Peyer's patch (tissue), 4 donors: ENCODE measurements at regions not wholly inside any gene's neighbourhood (a gene's known extent, or its start where the extent isn't known, plus 50 kb on each side); places are given as distances from the start of the nearest gene placed in this dataset.

Experiments used
- DNase-seq, 3 donors: peaks; one replicate each; pipeline ENCODE4 v3.0.0-alpha.2; 2017 to 2019
- H3K27ac ChIP-seq, 4 donors: fragments of 200-600 bp; sonication (generic); one replicate each; pipeline ENCODE4 v1.5.1; 2016 to 2019
- H3K27me3 ChIP-seq, 2 donors: fragments of 200-600 bp; sonication (generic); one replicate each; pipeline ENCODE4 v1.5.1; 2019
- H3K36me3 ChIP-seq, 3 donors: fragments of 200-600 bp; sonication (generic); one replicate each; pipeline ENCODE4 v1.5.1; 2016 to 2019
- H3K4me1 ChIP-seq, 4 donors: fragments of 200-600 bp; sonication (generic); one replicate each; pipeline ENCODE4 v1.5.1; 2016 to 2019
- H3K4me3 ChIP-seq, 4 donors: fragments of 200-600 bp; sonication (generic); 1 replicate in 3 of 4; 2 replicates in 1 of 4; pipeline ENCODE4 v1.5.1; 2016 to 2019; ENCODE audit warnings: mild to moderate bottlenecking in 1 of 4
- H3K9me3 ChIP-seq, 4 donors: fragments of 200-600 bp; sonication (generic); one replicate each; pipeline ENCODE4 v1.5.1; 2016 to 2019; ENCODE audit warnings: mild to moderate bottlenecking in 1 of 4
- CTCF ChIP-seq, 6 experiments: fragments of 450-650 bp in 4 of 6; fragments of 200-600 bp in 2 of 6; sonication (generic) in 1 of 6; IDR thresholded peaks; one replicate each; pipeline ENCODE4 v1.5.1; 2017 to 2019; ENCODE audit warnings: antibody characterized with exemption in 6 of 6, mild to moderate bottlenecking in 3 of 6, moderate library complexity in 1 of 6
- POLR2A ChIP-seq, 2 donors: fragments of 450-650 bp; IDR thresholded peaks; one replicate each; pipeline ENCODE4 v1.5.1; 2017; ENCODE audit warnings: antibody characterized with exemption in 2 of 2, mild to moderate bottlenecking in 2 of 2, moderate library complexity in 2 of 2

GRCh38 chr7:67550801-67551436 lies 554.3 kb downstream of the TYW1 start:
- no peak for DNase-seq
- Histone ChIP-seq H3K4me3 (no peak overlapping the region), H3K9me3 (no peaks in the 10 kb centered on the region), H3K4me1 (no peaks in the 10 kb centered on the region), H3K36me3 (no peaks in the 10 kb centered on the region), H3K27me3 (no peaks in the 10 kb centered on the region), H3K27ac (no peak overlapping the region)
- TF ChIP-seq POLR2A (IDR thresholded peaks at IDR 0.05) (no peak), CTCF (IDR thresholded peaks at IDR 0.05) (no peak)

GRCh38 chr7:67552738-67553137 lies 556.1 kb downstream of the TYW1 start:
- Histone ChIP-seq H3K9me3 (no peaks in the 10 kb centered on the region), H3K27me3 (no peaks in the 10 kb centered on the region), H3K4me1 (no peaks in the 10 kb centered on the region), H3K27ac (no peak overlapping the region), H3K36me3 (no peaks in the 10 kb centered on the region), H3K4me3 (no peak overlapping the region)
- no peak for DNase-seq
- TF ChIP-seq CTCF (IDR thresholded peaks at IDR 0.05) (no peak), POLR2A (IDR thresholded peaks at IDR 0.05) (no peak)

- no peak overlapping the region for H3K4me3 ChIP-seq
- no peaks in the 10 kb centered on the region for H3K27me3 ChIP-seq
- no peaks in the 10 kb centered on the region for H3K9me3 ChIP-seq
- no peak for DNase-seq
- H3K4me1 ChIP-seq, result no peaks in the 10 kb centered on the region
- TF ChIP-seq CTCF (IDR thresholded peaks at IDR 0.05) (no peak), POLR2A (IDR thresholded peaks at IDR 0.05) (no peak)
- no peaks in the 10 kb centered on the region for H3K36me3 ChIP-seq
- H3K27ac ChIP-seq, result no peak overlapping the region
Measured at GRCh38 chr7:67553378-67553777, 556.7 kb downstream of the TYW1 start.

GRCh38 chr7:67554986-67555385 lies 558.4 kb downstream of the TYW1 start:
- no peak for TF ChIP-seq POLR2A (IDR thresholded peaks at IDR 0.05)
- TF ChIP-seq CTCF (IDR thresholded peaks at IDR 0.05), result no peak
- no peaks in the 10 kb centered on the region for H3K9me3 ChIP-seq
- DNase-seq, result no peak
- no peaks in the 10 kb centered on the region for H3K36me3 ChIP-seq
- no peak overlapping the region for H3K4me3 ChIP-seq
- no peaks in the 10 kb centered on the region for H3K27me3 ChIP-seq
- H3K4me1 ChIP-seq, result no peaks in the 10 kb centered on the region
- H3K27ac ChIP-seq, result no peak overlapping the region

GRCh38 chr7:67564959-67565358 lies 568.3 kb downstream of the TYW1 start:
- TF ChIP-seq CTCF (IDR thresholded peaks at IDR 0.05) (no peak), POLR2A (IDR thresholded peaks at IDR 0.05) (no peak)
- no peaks in the 10 kb centered on the region for H3K4me1 ChIP-seq
- peaks cover 0 to 6% (median 0%) of the 10 kb centered on the region in 4 donors for H3K9me3 ChIP-seq
- no peaks in the 10 kb centered on the region for H3K36me3 ChIP-seq
- H3K27ac ChIP-seq, result no peak overlapping the region
- H3K4me3 ChIP-seq, result no peak overlapping the region
- no peak for DNase-seq
- H3K27me3 ChIP-seq, result no peaks in the 10 kb centered on the region

GRCh38 chr7:67566101-67566500 lies 569.5 kb downstream of the TYW1 start:
- no peaks in the 10 kb centered on the region for H3K27me3 ChIP-seq
- H3K4me3 ChIP-seq, result no peak overlapping the region
- H3K36me3 ChIP-seq, result no peaks in the 10 kb centered on the region
- H3K27ac ChIP-seq, result no peak overlapping the region
- no peak for TF ChIP-seq POLR2A (IDR thresholded peaks at IDR 0.05)
- no peak for TF ChIP-seq CTCF (IDR thresholded peaks at IDR 0.05)
- no peak for DNase-seq
- no peaks in the 10 kb centered on the region for H3K4me1 ChIP-seq
- H3K9me3 ChIP-seq, result peaks cover 0 to 6% (median 0%) of the 10 kb centered on the region in 4 donors
